Natural killer cell (primary cell): ENCODE measurements at regions not wholly inside any gene's neighbourhood (a gene's known extent, or its start where the extent isn't known, plus 50 kb on each side); places are given as distances from the start of the nearest gene placed in this dataset.

Experiments used
- ATAC-seq, 3 donors: fragments of 150-1000 bp in 2 of 3; fragments of 200-7000 bp in 1 of 3; cut with Tn5 transposase; 1 replicate in 1 of 3; 2 replicates in 2 of 3; pipeline ENCODE4 v1.10.0; 2021; ENCODE audit warnings: mild to moderate bottlenecking in 2 of 3, moderate library complexity in 2 of 3
- DNase-seq, 2 donors: peaks; one replicate each; pipeline versions ENCODE4 v3.0.0 to v3.0.0-alpha.2; 2013 to 2021; ENCODE audit warnings: mixed read lengths in 1 of 2
- H3K27ac ChIP-seq: one replicate; pipeline ENCODE4 v1.5.1; 2013; ENCODE audit warnings: mild to moderate bottlenecking, low read length
- H3K27me3 ChIP-seq: one replicate; pipeline ENCODE4 v1.6.1; 2013; ENCODE audit warnings: low read length; ENCODE audit not compliant: control insufficient read depth, insufficient read depth
- H3K36me3 ChIP-seq: one replicate; pipeline ENCODE4 v1.6.1; 2013; ENCODE audit warnings: low read length; ENCODE audit not compliant: control insufficient read depth, insufficient read depth
- H3K4me1 ChIP-seq: one replicate; pipeline ENCODE4 v1.6.1; 2013; ENCODE audit warnings: low read length; ENCODE audit not compliant: control insufficient read depth, insufficient read depth
- H3K4me3 ChIP-seq: one replicate; pipeline ENCODE4 v1.5.1; 2013; ENCODE audit warnings: low read length
- H3K9me3 ChIP-seq: one replicate; pipeline ENCODE4 v1.6.1; 2013; ENCODE audit warnings: low read length; ENCODE audit not compliant: control insufficient read depth, insufficient read depth
- H3K27ac Mint-ChIP-seq, 2 donors: one replicate each; pipeline ENCODE4 v1.8.0; 2022; ENCODE audit warnings: mild to moderate bottlenecking in 2 of 2, mixed read lengths in 2 of 2, moderate library complexity in 1 of 2
- H3K27me3 Mint-ChIP-seq, 2 donors: one replicate each; pipeline ENCODE4 v1.8.0; 2022; ENCODE audit warnings: low read depth in 2 of 2, mixed read lengths in 2 of 2
- H3K36me3 Mint-ChIP-seq: one replicate; pipeline ENCODE4 v1.8.0; 2022; ENCODE audit warnings: mixed read lengths
- H3K4me1 Mint-ChIP-seq, 2 donors: one replicate each; pipeline ENCODE4 v1.8.0; 2022; ENCODE audit warnings: mixed read lengths in 2 of 2
- H3K4me3 Mint-ChIP-seq: one replicate; pipeline ENCODE4 v1.8.0; 2022; ENCODE audit warnings: mild to moderate bottlenecking, moderate library complexity, mixed read lengths
- H3K9me3 Mint-ChIP-seq, 2 donors: one replicate each; pipeline ENCODE4 v1.8.0; 2022; ENCODE audit warnings: mixed read lengths in 2 of 2
- WGBS: methylation state at CpG from one replicate; pipeline ENCODE4 v1.1.7; 2013; ENCODE audit warnings: missing lambda C conversion rate; ENCODE audit not compliant: insufficient coverage; 5-methylcytosine and 5-hydroxymethylcytosine counted together
- intact Hi-C: fragments of 100-400 bp; cut with micrococcal nuclease; formaldehyde crosslinking; loops from one replicate; pipeline ENCODE4 v1.14.2; 2022
- TF ChIP-seq, protein P1 (sequence below): fragments of 200-600 bp; IDR thresholded peaks from one replicate; pipeline ENCODE4 v1.8.0; 2022; ENCODE audit warnings: antibody characterized with exemption

DNA sequence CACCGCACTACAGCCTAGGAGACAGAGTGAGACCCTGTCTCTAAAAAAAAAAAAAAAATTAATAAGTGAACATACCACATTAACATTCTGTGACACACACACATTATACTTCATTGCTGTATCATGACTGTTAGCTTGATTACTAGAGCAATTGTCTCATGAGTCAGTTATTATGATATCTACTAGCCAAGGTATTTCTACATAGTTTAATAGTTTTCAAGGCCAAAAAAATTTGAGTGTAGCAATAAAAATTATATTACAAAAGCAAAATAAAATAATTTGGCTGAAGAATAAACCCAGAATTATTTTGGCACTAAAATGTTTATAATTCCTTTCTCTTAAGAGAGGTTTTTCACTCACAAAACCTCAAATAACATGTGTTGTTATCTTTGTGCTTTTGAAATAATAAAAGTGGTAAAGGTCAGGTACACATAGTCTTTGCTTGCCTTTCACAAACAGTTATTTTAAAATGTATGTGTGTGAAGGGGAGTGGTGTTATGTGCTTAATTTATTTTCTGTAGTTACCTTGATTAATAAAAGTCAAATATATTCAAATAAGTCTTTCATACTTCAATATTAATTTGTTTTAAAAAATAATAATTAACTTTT, 136.9 kb upstream of the SPOPL start:
- TF ChIP-seq, protein P1, sequence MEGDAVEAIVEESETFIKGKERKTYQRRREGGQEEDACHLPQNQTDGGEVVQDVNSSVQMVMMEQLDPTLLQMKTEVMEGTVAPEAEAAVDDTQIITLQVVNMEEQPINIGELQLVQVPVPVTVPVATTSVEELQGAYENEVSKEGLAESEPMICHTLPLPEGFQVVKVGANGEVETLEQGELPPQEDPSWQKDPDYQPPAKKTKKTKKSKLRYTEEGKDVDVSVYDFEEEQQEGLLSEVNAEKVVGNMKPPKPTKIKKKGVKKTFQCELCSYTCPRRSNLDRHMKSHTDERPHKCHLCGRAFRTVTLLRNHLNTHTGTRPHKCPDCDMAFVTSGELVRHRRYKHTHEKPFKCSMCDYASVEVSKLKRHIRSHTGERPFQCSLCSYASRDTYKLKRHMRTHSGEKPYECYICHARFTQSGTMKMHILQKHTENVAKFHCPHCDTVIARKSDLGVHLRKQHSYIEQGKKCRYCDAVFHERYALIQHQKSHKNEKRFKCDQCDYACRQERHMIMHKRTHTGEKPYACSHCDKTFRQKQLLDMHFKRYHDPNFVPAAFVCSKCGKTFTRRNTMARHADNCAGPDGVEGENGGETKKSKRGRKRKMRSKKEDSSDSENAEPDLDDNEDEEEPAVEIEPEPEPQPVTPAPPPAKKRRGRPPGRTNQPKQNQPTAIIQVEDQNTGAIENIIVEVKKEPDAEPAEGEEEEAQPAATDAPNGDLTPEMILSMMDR: no peak
- no peaks in the 10 kb centered on the region for H3K4me1 ChIP-seq
- no peak overlapping the region for H3K27ac ChIP-seq
- no peak overlapping the region for H3K27ac Mint-ChIP-seq
- H3K9me3 Mint-ChIP-seq: peaks cover 14 to 15% of the 10 kb centered on the region in 2 donors
- DNase-seq: no peak
- no peak overlapping the region for H3K4me3 Mint-ChIP-seq
- H3K4me3 ChIP-seq: no peak overlapping the region
- peaks cover 7% of the 10 kb centered on the region for H3K36me3 Mint-ChIP-seq
- no peaks in the 10 kb centered on the region for H3K4me1 Mint-ChIP-seq
- no peak for ATAC-seq
- H3K27me3 ChIP-seq: no peaks in the 10 kb centered on the region
- no peaks in the 10 kb centered on the region for H3K36me3 ChIP-seq
- WGBS: 100% methylated on average over 1 of the region's 1 CpG
- no peaks in the 10 kb centered on the region for H3K9me3 ChIP-seq
- intact Hi-C loops: no loop called here
- no peaks in the 10 kb centered on the region for H3K27me3 Mint-ChIP-seq

DNA sequence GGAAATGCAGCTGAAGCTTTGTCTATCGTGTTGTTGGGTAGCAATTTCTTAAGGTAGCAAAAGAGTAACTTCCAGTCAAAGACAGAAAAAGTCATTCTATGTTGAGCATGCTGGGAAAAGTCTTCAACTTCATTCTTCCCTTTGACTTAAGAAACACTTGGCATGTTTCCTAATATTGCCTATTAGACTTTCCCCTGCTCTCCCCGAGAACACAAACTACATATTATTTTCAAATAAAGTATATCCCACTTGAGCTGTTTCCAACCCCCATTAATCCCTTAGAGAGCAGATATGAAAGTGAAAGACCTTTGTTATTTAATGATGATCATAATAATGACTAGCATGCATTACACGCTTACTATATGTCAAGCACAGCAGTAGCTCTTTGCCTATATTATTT, 136.0 kb upstream of the SPOPL start:
- no peak for ATAC-seq
- no peaks in the 10 kb centered on the region for H3K4me1 Mint-ChIP-seq
- no peak for DNase-seq
- intact Hi-C loops: no loop called here
- Histone ChIP-seq H3K36me3 (no peaks in the 10 kb centered on the region), H3K9me3 (no peaks in the 10 kb centered on the region), H3K4me3 (no peak overlapping the region), H3K27me3 (no peaks in the 10 kb centered on the region), H3K4me1 (no peaks in the 10 kb centered on the region), H3K27ac (no peak overlapping the region)
- no peaks in the 10 kb centered on the region for H3K27me3 Mint-ChIP-seq
- peaks cover 10 to 15% of the 10 kb centered on the region in 2 donors for H3K9me3 Mint-ChIP-seq
- H3K4me3 Mint-ChIP-seq: no peak overlapping the region
- WGBS: 92% methylated on average over 3 of the region's 3 CpGs
- H3K27ac Mint-ChIP-seq: no peak overlapping the region
- peaks cover 7% of the 10 kb centered on the region for H3K36me3 Mint-ChIP-seq
- TF ChIP-seq, protein P1: no peak

DNA sequence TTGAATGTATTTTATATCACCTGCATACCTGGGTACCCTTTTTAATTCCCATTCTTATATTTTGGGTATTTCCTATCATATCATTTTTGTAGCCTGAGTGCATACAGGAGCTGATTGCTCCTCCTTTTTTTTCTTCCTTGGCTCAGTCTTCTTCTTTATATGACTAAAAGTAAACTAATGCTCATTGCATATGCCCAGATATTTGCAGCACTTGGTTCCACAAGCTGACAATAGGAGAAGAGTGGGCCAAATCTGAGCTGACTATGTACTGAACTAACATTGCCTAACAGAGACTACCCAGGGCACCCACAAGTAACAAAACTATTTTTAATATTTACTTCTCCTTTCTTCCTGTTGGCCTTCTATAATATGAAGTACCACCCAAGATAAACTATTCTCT, 131.7 kb upstream of the SPOPL start:
- TF ChIP-seq, protein P1: no peak
- ATAC-seq: no peak
- no peaks in the 10 kb centered on the region for H3K9me3 ChIP-seq
- H3K36me3 ChIP-seq: no peaks in the 10 kb centered on the region
- DNase-seq: no peak
- H3K4me3 ChIP-seq: no peak overlapping the region
- Mint-ChIP-seq H3K27me3 (no peaks in the 10 kb centered on the region), H3K9me3 (peaks cover 0 to 3% of the 10 kb centered on the region in 2 donors), H3K4me1 (no peaks in the 10 kb centered on the region), H3K4me3 (no peak overlapping the region), H3K27ac (no peak overlapping the region), H3K36me3 (no peaks in the 10 kb centered on the region)
- intact Hi-C loops: no loop called here
- no peak overlapping the region for H3K27ac ChIP-seq
- no peaks in the 10 kb centered on the region for H3K4me1 ChIP-seq
- no peaks in the 10 kb centered on the region for H3K27me3 ChIP-seq

DNA sequence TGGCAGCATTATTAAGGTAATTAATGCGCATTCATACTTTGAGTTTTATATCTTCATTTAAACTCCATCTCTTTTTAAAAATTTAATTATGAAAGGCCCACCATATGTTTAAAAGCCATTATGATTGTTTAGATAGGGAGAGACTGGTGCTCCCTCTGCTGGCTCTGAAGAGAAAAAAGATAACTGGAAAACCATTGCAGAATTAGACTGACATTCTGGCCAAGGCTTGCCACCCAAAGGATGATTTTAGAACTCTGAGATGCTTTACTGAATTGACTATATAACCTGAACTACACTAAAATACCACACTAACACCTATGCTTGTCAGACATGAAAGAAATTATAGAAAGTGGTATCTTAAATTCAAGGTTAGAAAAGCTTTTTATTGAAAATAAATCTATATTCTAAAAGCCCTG, 127.6 kb upstream of the SPOPL start:
- no peak for ATAC-seq
- Histone ChIP-seq H3K4me3 (no peak overlapping the region), H3K4me1 (no peaks in the 10 kb centered on the region), H3K27ac (no peak overlapping the region), H3K9me3 (no peaks in the 10 kb centered on the region), H3K36me3 (no peaks in the 10 kb centered on the region), H3K27me3 (no peaks in the 10 kb centered on the region)
- Mint-ChIP-seq H3K4me1 (no peaks in the 10 kb centered on the region), H3K27me3 (no peaks in the 10 kb centered on the region), H3K27ac (no peak overlapping the region), H3K36me3 (no peaks in the 10 kb centered on the region), H3K9me3 (no peaks in the 10 kb centered on the region), H3K4me3 (no peak overlapping the region)
- TF ChIP-seq, protein P1: no peak
- WGBS: no CpG with 5 or more reads among the region's 1 CpG
- intact Hi-C loops: no loop called here
- peak in 1 of 2 donors; percentile 2 for DNase-seq
